SHP77 treated with DMSO at 0.1 percent for 48 hours (cell line): ENCODE measurements at regions not wholly inside any gene's neighbourhood (a gene's known extent, or its start where the extent isn't known, plus 50 kb on each side); places are given as distances from the start of the nearest gene placed in this dataset.

Experiments
- DNase-seq: peaks from one replicate; lab custom pipeline; 2025; lab: John Stamatoyannopoulos, UW

- no peak for DNase-seq
Measured at GRCh38 chr22:27226666-27227065, 569.3 kb downstream of the MIAT start.

DNA sequence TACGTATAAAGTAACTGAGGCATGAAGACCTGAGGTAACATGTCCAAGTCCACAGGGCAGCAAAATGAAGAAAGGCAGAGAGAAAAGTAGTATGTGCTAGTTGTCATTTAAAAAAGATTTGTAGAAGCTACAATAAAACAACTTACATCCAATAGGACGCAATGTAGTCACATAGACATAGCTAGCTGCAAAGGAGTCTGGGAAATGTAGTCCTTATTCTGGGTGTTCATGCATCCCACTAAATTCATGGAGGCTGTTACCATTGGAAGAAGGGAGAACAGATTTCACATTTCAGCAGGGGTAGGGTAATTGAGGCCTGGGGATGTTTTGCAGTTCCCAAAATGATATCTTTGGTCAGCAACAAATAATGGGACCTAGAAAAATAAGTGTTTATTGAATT is 571.4 kb downstream of the MIAT start:
- DNase-seq = no peak

DNA sequence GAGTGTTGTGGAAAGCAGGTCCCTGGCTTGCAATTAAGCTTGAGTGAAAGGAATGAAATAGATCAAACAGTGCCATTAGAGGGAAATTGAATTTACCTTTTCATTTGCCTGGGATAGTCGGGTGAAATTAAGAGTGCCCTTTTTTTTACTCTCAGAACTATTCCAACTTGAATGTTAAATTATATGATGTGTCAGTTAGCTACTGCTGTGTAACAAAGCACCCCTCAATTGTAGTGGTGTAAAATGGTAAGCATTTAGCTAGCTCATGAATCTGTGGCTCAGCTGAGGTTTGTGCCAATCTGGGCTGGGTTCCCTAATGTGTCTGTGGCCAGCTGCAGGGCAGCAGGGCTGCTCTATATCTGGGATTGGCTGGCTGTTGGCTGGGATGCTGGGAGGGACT is 571.4 kb downstream of the MN1 start:
- no peak for DNase-seq

DNA sequence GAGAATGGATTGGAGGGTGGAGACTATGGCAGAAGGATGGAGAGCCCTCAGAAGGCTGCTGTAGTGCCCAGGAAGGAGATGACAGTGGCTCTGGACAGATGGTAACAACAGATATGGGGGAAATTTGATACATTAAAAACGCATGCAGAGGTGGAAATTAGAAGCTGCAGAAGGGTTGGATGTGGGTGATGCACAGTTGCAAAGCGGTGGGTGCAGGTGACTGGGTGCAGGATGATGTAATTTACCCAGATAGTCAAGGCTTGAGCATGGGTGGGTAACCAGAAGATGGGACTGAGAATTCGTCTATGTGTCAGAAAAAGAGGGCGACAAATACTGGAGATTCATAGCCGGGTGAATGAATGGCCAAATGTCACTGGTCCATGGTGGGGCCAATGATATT is 570.3 kb downstream of the MN1 start:
- DNase-seq = no peak

GRCh38 chr22:27232077-27232476 is 569.5 kb downstream of the MN1 start:
- DNase-seq = no peak

DNA sequence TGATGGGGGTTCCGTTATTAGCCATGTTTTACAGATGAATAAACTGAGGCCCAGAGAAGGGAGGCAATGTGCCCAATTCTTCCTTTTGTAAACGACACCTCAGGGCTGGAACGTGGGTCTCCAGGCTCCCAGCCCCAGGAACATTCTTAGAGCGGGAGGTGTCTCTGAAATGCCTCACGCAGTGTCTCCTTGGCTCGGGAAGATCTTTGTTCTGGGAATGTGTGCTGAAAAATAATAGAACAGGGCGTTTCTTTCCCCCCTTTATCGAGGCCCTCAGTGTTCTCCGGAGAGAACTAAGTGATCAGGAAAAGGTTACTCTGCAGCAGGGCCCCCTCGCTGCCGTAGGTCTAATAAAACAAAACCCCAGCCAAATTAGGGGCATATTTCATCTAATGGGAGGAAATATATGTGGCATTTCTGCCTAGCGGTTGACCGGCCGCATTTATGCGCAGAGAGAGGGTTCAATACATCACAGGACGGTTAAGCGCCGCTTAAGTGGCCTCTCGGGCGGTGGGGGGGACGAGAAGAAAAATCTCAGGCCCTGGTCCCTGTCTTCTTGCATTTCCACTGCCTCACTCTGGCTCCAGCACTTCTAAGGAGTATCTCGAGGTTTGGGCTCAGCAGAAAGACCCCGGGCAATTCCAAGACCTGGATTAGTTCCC is 564.3 kb downstream of the MN1 start:
- no peak for DNase-seq

DNA sequence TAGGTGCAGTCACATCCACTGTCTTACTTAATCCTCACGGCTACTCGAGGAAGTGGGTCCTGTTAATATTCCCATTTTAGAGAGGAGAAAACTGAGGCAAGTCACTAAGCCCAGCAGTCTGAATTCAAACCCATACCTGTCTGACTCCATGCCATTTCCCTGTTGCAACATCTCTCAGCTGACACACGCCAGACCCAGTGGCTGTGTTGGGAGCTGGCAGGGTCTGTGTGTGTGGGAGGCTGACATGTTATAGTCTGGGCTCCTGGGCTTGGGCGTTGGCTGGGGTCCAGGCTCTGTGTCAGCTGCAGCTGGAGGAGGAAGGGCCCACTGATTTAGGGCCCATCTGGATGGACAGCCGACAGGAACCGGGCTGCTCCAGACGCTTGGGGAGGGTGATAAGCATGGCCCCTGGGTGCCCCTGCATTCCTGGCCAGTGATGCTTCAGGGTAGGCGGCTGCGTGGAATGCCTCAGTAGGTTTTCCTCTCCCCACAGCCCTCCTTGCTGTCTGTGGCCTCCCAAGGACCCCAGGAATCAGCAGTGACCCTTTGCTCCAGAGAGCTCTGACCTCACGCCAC is 562.5 kb downstream of the MN1 start:
- peak; percentile 4 for DNase-seq

- DNase-seq = no peak
Measured at GRCh38 chr22:27239520-27239919, 562.0 kb downstream of the MN1 start.

DNA sequence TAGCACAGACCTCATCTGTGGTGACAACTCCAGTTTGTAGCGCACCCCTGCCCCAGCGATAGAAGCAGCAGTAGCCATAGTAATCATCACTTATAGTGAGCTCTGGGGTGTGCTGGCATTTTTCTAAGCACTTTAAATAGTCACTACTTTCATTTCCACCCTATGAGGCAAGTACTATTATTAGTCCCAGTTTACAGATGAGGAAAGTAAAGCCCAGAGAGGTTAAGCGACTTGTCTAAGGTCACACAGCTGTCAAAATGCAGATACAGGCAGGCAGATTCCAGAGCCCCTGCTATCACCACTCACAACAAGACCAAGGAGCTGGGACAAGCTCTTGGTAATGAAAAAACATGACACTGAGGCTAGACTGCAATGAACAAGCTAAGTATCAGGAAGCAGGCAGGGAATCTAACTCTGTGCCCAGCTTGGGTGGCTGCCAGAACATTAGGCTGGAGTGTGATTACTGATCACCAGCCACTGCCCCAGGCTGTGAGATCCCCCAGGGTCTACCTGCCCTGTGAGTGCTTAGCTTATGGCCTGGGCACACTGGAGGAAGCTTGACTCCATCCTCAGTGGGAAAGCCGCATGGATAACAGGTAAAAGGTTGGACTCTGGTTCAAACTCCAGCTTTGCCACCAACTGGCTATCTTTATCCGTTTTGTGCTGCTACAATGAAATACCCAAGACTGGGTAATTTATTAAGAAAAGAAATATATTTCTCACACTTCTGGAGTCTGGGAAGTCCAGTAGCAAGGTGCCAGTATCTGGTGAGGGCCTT is 561.1 kb downstream of the MN1 start:
- DNase-seq = no peak

DNA sequence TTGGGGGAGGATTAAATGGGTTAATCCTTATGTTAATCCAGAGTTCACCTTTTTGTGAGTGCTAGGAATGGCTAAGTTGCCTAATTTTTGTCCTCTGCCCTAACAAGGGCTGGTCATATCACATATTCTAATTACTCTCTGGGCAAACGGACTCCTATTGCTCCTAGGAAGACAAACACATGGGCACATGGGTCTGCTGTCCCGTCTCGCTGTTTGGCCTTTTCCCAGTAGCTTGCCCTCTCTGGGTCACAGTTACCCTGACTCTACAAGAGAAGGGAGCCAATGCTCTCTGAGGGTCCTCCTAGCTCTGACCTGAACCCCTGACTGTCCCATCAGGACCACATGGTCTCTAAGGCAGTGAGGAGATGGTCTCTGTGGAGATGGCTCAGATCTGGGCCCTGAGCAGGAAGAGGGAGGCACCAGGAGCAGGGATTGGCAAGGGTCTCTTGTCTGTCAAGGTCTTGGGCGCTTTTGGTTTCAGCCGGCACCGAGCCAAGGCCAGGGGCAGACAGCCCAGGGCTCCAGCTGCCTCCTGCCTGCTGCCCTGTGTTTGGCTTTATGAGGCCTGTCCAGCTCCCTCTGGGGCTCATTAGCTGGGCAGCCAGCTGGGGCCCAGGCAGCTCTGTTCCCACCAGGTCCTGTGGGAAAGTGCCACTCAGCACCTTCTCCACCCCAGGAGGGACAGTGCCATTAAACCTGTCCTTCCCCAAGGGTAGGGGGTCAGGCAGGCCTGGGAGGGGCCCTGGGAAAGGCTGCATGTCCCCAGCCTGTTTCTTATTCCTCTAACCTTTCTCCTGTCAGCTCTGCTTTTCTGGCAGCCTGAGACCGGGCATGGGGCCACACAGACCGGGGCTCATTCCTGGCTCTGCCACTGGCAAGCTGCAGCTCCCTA is 559.9 kb downstream of the MN1 start:
- peak; percentile 16 for DNase-seq

GRCh38 chr22:27242474-27242873 is 559.1 kb downstream of the MN1 start:
- no peak for DNase-seq

GRCh38 chr22:27242917-27243589 is 558.5 kb downstream of the MN1 start:
- DNase-seq = no peak

DNA sequence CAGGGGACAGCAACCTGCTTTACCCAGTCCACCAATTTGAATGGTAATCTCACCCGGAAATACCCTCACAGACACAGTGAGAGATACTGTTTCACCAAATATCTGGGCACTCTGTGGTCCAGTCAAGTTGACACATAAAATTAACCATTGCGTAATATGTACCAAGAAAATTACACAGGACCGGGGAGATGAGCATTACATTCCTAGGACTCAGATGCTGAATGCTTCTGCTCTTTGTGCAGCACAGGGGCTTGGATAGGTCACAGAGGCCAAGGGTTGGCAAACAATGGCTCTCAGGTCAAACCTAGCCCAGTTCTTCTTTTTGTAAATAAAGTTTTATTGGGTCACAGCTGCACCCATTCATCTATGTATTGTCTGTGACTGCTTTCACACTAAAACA is 557.2 kb downstream of the MN1 start:
- no peak for DNase-seq

- no peak for DNase-seq
Measured at GRCh38 chr22:27245056-27245455, 556.5 kb downstream of the MN1 start.

- no peak for DNase-seq
Measured at GRCh38 chr22:27246558-27246957, 555.0 kb downstream of the MN1 start.

DNA sequence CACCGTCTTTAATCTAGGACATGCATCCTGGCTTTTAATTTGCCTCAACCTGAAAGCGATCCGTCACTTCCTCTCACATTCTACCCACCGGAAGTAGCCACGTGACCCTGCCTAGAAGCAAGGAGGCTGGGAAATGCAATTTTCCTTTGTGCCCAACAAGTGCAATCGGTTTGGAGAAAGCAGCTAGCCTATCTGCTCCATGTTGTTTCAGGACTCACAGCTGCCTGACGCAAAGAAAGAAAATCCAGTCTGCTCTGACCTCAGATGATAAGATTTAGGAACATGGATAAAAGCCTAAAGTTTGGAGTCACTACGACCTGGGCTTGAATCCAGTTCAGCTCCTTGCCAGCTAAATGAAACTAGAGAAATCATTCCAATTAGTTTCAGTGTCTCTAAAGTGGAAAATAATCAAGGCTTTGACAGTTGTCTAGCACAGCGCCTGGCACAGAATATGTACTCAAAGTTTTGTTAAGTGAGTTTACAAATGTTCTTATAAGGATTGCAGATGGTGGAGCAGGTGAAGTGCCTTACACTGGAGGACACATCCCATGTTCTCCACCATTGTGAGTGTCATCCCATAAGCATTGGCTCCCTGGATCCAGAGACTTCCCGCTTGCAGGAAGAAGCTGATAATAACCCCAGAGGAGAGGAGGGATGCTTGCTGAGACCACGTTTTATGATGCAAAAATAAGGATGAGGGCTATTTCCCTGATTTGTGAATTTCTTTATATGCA is 553.7 kb downstream of the MN1 start:
- DNase-seq = no peak

DNA sequence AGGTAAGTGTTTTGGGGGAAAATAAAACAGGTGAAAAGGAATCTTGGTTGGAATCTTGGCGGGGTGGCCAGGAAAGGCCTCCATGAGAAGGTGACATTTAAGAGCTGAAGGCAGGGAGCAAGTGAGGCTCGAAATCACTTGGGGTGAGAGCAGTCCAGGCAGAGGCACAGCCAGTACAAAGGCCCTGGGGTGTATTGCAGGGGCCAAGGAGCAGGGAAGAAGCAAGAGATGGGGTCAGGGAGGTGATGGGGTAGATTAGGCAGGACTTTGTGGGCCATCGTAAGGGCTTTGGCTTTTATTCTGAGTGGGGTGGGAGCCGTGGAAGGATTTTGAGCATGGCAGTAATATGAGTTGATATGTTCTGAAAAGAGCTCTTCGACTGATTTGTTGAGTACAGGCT is 551.1 kb downstream of the MN1 start:
- DNase-seq = no peak

- DNase-seq = no peak
Measured at GRCh38 chr22:27250886-27251285, 550.7 kb downstream of the MN1 start.

DNA sequence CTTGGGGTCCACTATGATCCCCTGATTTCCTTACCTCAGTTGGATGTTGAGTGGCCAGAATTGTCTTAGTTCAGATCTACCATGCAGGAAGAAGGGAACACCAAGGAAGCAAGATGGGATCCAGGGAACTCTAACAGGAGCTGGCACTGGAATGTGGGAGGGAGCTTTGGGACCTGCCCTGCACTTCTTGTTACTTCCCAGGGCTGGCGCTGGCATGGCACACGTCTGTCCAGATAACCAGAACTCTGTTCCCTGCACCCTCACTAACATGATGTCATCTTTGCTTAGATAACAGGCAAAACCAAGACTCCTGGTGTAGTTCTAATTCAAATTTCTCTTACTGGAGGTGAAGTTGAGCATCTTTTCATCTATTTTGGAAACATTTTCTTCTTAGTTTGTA is 550.0 kb downstream of the MN1 start:
- DNase-seq = no peak

DNA sequence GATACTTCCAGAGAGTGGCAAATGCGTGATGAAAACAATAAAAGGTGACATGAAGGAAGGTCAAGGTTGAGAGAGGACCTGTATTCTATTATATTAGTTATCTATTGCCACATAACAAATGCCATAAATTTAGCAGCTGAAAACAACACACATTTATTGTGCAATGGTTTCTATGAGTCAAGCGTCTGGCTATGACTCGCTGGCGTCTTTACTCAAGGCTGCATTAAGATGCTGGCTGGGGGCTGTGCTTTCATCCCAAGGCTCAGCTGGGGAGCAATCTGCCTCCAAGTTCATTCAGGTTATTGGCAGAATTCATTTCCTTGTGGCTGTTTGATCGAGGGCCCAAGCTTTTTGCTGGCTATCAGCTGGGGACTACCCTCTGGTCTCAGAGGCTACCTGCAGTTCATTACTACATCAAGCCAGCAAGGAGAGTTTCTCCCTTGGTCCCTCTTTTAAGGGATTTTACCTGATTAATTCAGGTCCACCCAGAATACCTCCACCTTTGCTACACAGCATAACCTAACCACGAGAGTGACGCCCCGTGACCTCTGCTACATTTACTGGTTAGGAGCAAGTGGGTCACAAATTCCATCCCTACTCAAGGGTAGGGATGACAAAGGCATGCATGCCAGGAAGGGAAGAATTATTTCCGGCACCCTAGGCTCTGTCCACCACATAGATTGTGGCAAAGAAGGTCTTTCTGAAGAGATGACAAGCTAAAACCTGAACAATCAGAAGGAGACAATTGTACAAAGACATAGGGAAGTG is 549.1 kb downstream of the MN1 start:
- DNase-seq = no peak
